NCI-H146 treated with DMSO at 0.1 percent for 48 hours (cell line): ENCODE measurements at regions not wholly inside any gene's neighbourhood (a gene's known extent, or its start where the extent isn't known, plus 50 kb on each side); places are given as distances from the start of the nearest gene placed in this dataset.
A peak's percentile ranks its signal among the peaks of the same experiment; 100 is the strongest.

Experiments used
- DNase-seq: peaks from one replicate; lab custom pipeline; 2025; ENCODE audit not compliant: unreplicated experiment; lab: John Stamatoyannopoulos, UW

DNA sequence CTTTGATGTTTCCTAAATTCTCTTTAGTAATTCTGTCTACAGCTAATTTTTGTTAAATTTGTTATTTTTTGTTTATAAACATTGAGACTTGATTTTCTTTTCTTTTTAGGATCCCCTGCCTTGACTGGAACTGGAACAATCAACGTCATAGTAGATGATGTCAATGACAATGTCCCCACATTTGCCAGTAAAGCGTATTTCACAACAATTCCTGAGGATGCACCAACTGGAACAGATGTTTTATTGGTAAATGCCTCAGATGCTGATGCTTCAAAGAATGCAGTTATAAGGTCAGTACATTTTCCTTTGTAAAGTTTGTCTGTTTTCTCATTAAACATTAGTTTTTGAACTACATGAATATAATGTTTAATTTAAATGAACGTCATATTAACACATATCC lies 119.4 kb downstream of the FAT4 start:
- no peak for DNase-seq

DNA sequence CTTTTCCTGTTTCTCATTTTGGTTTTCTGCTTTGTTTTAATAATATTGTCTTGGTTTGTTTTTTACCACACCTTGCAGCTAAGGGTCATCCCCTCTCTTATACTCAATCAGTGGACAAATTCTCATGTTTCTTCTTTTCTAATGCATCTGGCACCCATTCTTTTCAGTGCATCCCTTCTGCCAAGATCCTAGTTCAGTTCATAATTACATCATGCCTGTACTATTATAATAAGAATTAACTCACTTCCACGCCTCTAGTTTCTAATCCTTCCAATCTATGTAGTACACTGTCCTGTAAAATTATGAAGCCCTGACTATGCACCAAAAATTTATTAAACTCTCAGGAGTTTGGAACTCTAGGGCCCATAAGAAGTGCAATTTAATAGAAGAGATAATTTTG lies 126.1 kb downstream of the FAT4 start:
- DNase-seq, result no peak

GRCh38 chr4:125444166-125444565 lies 129.4 kb downstream of the FAT4 start:
- no peak for DNase-seq

DNA sequence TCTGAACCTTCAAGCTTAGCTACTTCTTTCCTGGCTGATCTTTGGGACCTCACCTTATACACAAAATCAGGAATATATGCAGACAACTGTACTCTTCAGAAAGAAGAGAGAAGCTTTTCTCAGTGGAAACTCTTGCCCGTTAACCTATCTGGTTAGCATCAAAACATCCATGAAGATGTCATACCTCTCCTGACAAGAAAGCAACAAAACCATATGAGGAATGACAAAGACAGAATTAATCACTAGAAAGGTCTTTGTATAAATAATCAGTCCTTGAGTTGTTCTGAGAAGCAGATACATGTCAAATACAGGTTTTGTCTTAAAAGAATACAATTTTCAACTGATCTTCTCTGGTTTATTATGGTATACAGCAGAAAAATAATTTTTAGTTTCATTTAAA lies 130.8 kb downstream of the FAT4 start:
- no peak for DNase-seq

DNA sequence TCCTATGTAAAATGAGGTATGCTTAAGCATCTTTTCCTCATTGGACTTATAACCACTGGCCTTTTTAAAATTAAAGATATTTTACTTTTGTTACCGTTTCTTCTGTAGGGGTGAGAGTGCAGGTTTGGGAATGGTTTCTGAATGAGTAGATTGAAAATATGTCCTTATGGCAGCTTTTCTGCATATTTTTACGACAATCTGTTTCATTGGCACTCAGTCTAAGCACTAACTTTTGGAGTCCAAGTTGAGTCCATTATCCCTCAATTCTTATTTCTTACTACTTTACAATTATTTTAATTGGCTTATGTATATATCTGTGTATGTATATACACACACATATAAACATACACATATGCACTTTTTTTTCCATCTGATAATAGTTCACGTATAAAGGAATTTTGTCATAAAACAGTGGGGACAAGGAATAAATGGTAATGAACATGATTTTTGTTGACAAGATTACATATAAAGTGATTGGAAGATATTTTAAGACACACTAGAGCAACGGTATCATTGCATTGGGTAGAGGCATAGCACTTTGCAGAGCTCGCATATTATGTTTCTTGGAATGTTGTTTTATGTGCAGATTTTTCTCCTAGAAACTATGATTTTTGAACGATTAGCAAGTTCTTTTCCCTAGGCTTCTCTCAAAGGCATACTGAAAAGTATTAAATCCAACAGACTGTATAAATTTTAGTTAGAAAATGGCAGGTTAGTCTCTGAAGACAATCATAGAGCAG lies 133.0 kb downstream of the FAT4 start:
- no peak for DNase-seq

DNA sequence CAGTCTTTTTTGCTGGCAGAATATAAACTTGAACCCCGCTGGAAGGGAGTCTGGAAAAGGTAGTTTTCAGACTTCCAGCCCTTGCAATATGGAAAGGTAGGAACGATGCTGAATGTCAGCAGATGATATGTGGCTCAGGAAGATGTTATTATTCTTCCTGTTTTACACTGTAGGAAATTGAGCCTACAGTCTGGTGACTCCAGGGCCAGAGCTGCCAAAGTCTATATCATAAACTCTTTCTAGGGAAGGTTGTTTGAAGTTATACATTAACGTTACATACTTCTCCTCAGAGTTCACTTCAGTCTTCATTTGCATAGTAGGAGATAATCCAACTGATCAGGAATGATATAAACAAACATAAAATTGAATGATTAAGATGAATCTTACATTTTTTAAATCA lies 141.3 kb downstream of the FAT4 start:
- no peak for DNase-seq

DNA sequence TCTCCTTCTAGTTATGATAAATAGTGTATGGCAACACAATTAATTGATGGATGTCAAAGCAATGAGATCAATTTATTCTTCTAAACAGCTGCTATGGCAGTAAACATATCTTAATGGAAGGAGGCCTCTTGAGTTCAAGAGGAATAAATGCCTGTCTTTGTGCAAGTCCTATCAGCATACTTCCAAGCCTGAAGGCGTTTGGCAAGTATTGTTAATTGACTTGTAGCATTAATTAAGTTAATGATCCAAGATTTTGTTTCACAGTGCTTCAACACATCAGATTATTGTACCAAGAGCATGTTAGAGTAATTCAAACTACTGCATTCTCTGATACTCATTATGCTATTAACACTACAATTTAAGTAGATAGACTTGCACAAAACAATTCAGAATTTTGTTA lies 144.8 kb downstream of the FAT4 start:
- no peak for DNase-seq

DNA sequence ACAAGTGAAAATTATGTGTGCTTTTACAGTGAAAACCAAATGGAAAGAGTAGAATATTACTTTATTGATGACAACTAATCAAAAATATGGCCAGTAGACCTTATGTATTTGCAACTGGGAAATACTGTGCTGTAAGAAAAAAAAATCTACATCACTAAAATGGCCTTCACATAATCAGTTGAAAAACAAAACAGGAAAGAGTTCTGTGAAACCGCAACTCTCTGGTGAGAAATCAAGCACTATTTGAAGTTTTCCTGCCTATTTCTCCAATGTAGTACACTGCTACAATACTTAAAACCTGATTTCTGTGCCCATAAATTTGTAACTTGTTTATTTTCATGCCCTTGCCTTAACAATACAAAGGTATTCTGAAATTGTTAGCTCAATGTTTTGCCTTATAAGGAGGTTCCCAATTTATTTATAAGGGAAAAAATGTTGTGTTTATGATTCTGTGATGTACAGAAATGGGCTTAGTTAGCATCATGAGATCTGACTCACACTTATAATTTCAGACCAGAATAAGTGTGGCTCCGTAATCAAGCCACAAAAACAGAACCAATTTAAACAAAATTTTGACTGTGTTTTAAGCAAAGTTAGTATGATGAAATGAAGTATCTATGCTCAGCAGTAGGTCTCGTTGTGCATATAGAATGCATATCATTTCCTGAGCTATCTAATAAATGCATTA lies 147.1 kb downstream of the FAT4 start:
- DNase-seq, result no peak

DNA sequence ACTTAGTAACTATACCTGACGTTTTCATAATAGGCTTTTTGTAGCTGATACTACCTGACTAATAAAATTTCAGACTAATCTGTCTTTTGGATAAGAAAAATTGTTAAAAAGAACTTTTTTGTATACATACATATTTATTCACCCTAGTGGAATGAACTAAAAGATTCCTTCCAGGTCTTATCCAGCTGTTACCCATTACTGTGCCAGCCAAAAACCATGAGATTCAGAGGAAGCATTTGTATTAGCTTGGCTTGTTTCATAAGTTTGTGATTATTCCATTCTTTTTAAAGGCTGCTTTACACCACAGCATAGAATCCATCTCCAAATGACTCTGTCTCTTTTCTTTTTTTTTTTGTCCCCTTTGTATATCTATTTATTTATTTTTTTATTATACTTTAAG lies 149.4 kb downstream of the FAT4 start:
- DNase-seq, result no peak

DNA sequence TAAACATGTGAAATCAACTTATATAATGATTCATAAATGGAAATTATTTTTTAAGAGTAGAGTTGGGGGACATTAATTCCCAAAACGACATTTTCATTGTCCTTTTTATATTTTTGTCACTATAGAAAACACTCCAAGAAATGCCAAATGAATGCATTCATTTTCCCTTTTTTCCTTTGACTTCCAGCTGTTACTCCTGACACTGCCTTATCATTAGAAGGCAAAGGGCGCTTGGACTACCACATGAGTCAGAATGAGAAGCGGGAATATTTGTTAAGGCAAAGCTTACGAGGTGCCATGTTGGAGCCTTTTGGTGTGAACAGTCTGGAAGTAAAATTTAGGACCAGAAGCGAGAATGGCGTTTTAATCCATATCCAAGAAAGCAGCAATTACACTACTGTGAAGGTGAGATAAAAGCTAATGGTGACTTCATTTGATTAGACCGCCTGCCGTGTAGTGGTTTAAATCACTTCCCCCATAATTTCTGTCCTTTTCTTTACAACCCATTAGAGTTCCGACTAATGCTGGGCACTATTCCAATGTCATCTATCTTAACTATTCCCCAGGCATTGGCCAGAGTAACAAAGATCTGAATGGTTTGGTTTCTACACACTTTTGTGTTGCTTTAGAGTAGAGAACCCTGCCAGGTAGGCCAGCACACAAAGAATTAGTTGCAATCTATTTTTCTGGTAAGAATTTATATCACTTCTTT lies 166.7 kb downstream of the FAT4 start:
- DNase-seq, result peak; percentile 79

- DNase-seq, result no peak
Observed at GRCh38 chr4:125482822-125483221, 168.1 kb downstream of the FAT4 start.

GRCh38 chr4:125483278-125483677 lies 168.5 kb downstream of the FAT4 start:
- DNase-seq, result no peak

- no peak for DNase-seq
Observed at GRCh38 chr4:125484912-125485311, 170.2 kb downstream of the FAT4 start.

DNA sequence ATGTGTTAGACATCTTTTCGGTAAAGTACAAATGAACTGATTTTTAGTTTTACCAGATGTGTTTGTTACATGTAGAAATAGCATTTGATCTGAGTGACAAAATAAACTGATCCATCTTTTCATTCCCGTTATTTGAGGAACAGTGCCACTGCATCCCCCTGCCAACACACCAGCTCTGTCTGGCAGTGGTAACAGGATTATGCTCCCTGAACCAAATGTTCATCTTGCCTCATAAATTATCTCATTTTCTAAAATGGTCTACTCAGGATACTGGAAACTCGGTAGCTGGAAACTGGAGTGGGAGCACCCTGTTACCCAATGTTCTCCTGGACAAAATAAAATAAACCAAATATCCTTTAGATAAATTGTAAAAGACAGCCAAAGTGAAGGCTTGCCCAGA lies 171.6 kb downstream of the FAT4 start:
- DNase-seq, result no peak

GRCh38 chr4:125489952-125490690 lies 175.4 kb downstream of the FAT4 start:
- DNase-seq, result no peak

DNA sequence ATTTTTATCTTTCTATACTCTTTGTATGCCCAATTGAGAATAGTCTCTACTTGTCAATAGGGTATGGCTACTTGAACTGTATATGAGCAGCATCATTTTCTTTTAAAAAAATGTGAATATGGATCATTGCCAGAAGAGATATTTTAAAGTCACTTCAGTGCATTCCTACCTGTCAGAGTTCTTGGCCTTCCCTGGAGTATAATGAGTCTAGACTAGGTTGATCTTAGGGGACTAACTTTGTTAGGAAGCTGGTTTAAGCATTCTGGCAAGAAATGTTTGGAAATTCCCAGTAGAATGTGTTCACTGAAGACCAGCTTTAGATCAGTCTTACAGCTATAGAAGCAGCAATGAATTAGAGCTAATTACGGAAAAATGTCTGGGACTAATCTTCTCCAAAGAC lies 178.2 kb downstream of the FAT4 start:
- no peak for DNase-seq

GRCh38 chr4:125497861-125498260 lies 183.1 kb downstream of the FAT4 start:
- no peak for DNase-seq

DNA sequence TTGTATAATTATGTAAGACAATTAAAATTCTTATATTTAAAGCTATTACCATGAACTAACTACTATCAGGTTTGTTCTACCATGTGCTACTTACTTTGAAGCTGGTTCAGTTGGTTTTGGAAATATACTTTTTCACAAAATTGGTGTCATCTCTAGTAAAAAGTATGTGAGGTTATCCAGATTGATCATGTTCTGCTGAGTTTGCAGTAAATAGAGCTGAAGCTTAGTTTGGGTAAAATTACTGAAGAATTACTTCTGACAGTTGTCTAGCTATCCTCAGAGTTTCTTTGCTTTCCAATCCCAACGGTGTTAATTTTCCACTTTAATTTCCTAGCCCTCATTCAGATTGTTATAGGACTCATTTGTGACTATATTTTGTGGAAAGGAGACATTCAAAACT lies 184.2 kb downstream of the FAT4 start:
- no peak for DNase-seq

GRCh38 chr4:125501090-125501489 lies 186.3 kb downstream of the FAT4 start:
- no peak for DNase-seq

- no peak for DNase-seq
Observed at GRCh38 chr4:125501568-125501967, 186.8 kb downstream of the FAT4 start.

GRCh38 chr4:125505621-125506020 lies 190.9 kb downstream of the FAT4 start:
- no peak for DNase-seq

DNA sequence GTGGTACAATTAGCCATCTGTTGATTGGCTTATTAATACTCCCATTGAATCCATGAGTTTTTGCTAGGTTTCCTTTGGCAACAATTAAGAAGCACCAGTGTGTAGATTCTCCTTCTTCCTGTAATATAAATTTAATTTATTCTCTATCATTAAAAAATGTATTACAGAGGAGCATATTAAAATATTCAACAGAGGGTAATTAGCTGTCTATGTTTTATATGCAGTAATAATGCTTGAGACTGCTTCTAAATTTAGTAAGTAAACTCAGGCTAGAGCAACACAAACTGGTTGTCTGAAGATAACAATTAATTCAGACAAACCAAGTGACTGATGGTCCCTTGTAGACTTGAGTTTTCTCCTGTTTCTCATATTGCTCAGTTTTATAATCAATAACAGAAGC lies 192.4 kb downstream of the FAT4 start:
- no peak for DNase-seq
